Activated CD4-positive, alpha-beta T cell treated with anti-CD3 and anti-CD28 coated beads for 1 hour (primary cell): ENCODE measurements at regions not wholly inside any gene's neighbourhood (a gene's known extent, or its start where the extent isn't known, plus 50 kb on each side); places are given as distances from the start of the nearest gene placed in this dataset.
A peak's percentile ranks its signal among the peaks of the same experiment; 100 is the strongest.

Experiments
- DNase-seq: peaks from one replicate; pipeline ENCODE4 v3.0.0-alpha.2; 2020

GRCh38 chr1:96966536-96967138 lies 245.1 kb downstream of the PTBP2 start:
- DNase-seq = peak; percentile 52

DNA sequence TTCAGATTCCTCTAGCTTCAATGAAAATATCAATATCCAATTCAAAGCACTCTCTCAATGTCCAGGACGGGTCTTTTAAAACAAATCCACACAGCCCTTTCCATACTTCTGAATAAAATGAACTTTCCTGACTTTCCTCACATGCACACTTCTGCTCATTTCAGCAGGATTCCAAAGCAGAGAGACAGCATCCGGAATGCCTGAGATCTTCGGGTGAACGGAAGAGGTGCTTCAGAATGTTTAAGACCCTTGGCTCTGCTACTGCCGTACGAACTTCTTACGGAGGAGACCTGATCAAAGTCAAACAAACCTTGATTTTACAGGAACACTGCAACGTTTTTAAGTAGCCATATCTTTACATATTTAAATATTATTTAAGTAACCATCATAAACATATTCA lies 245.7 kb downstream of the PTBP2 start:
- no peak for DNase-seq

DNA sequence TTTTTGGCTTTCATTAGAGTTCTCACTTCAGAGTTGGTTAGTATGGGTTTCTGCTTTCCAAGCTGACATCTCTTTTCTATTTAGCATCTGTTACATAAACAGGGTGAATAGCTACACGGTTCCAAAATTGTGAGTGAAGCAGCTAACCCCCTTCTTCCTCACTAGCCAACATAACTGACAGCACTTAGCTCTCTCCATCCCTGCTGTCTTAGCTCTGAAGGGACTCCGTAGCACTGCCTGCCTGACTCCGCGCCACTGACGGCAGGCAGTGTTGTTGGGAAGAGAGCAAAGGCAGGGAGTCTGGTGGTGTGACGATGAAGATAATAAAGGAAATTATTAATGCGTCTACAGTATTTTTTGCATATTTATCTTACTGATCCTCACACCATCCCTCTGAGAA lies 247.0 kb downstream of the PTBP2 start:
- no peak for DNase-seq

DNA sequence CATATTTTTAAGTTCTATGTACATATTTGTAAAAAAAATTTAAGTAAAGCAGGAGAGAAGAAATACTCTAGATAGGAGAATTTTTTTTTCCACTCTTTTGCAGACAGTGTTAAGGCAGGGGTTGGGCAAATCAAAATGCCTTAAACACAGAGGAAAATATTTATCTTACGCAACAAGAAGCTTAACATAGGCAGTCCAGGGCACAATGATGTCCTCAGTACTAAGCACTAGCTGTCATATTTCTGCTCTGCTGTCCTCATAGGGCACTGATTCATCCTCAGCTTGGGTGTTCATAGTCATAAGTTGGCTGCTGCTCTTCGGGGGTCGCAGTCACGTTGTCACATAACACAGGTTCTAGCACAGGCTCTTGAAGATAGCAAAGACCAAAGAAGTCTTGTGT lies 247.4 kb downstream of the PTBP2 start:
- no peak for DNase-seq

DNA sequence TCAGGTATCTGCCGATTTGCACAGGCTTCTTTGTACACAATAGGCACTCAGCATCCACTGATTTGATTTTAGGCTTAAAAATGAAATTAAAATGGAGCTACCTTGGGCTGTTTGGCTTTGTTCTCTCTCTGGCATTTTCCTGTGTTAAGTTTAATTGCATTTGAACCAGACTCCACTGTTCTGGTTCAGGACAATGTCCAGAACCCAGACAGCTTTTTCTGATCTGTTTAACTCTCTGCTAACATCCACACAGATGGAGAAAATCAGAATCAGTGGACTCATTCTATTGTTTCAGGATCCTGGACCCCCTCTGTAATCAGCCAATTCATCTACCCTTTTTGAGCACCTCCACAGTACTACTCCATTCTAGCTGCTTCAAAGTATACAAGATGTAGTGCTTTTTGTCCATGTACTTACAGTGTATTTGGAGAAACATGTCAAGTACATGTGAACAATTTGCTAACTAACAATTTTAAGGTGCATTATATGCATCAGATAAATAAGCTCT lies 248.1 kb downstream of the PTBP2 start:
- DNase-seq = no peak

DNA sequence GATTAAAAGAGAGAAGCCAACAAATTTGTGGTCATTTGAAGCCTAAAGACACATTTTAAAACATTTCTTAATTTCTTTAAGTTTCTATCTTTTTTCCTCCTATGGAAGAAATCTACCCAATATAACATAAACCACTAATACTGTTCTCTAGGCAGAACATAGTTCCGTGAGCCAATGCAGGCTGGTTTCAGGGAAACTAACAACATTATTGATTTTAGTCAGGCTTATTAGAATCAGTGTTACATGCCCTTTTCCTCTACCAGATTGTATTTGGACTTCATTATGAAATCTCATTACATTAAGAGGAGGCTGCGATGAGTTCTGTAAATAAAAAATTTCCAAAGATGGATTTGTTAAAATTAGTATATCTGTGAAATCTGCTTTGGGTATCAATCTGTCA lies 249.9 kb downstream of the PTBP2 start:
- no peak for DNase-seq

GRCh38 chr1:96971849-96972602 lies 250.4 kb downstream of the PTBP2 start:
- no peak for DNase-seq

DNA sequence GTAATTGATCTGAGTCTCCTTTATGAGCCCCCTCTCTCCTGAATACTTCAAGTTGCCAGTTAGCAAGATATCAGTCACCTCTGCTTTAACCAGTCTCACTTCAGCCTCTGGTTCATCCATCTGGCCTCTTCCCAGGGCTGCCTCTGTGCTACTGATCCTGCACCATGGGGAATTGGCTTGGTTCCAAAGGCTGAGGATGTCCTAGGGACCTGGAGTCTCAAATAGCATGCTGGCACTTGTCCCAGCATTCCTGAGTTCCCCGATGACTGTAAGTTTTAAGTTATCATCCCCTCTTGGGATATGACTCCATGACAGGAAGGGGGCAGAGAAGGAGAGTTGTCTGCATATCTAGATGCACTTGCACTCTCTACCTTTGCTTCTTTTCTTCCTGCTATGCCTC lies 252.0 kb downstream of the PTBP2 start:
- no peak for DNase-seq

DNA sequence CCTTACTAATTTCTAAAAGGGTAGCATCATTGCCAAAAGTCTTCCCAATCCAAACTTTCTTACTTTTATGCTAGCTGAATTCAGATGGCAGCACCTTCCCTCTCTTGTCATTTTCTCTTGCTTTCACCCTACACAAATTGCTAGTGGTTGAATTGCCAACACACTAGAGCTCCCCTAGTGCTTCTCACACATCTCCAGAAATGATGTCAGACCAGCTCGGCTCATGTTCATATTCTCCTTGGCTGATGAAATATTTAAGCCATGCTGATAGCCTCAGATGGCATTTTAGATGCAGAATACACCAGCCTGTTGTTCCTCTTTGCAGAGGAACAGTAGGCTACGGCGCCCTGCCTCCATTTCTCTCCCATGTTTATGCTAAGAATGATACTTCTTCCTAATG lies 256.9 kb downstream of the PTBP2 start:
- no peak for DNase-seq

- no peak for DNase-seq
Observed at GRCh38 chr1:96978901-96979300, 257.3 kb downstream of the PTBP2 start.

DNA sequence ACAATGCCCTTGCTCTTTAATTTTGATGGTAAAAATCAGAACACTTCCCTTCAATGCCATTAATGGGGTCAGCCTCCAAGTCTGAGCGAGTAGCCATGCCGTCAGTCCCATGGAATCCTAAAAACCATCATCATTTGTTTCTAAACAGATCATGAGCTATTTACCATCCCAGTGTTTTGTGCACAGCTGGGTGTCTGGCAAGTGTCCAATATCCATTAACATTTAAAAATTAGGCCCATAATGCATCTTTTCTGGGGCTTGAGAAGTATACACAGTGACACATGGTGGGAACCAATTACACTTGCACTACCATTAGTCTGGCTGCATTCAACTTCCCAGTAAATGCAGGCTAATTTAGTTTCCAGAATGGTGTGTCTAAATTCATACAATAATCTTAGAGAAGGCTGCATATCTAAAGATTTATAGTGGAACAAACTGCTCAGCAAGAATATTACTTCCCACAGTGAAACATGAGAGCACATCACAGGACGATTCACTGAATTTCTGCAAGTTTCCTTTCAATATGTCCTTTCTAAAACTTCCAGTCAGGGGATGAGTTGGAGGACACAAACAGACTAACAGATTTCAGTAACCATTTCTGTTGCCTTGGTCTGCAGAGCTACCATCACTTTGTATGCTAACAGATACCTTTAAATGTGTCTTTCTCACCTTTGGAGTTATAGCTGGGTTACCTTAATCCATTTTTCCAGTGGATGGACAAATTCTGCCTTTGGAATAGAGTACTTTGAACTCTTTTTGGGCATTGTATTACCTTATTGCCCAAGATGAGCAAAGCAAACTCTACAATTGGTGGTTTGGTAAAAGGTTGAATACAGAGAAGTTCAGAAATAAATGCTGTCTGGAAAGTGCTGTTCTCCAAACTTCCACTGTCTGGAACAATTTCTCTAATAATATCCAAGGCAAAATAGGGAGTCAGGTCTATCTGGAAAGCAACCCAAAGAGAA lies 258.0 kb downstream of the PTBP2 start:
- no peak for DNase-seq

DNA sequence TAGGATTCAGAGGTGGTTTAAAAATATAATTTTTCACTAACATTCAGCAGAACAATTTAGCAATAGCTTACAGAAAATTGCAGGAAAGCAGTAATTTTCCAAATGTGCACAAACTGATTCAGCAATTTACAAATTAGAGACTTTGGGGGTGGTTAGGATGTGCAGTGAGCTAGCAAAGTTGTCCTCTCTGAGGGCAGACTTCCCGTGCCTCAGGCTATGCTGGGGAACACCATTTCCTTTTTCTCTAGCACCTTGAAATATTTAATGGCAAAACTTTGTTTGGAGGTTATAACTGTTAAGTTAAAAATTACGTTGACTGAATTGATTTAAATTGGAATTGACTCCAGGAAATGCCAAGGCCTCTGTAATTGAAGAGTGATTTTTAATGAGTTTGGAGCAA lies 258.9 kb downstream of the PTBP2 start:
- DNase-seq = no peak

GRCh38 chr1:96981181-96981580 lies 259.6 kb downstream of the PTBP2 start:
- no peak for DNase-seq

DNA sequence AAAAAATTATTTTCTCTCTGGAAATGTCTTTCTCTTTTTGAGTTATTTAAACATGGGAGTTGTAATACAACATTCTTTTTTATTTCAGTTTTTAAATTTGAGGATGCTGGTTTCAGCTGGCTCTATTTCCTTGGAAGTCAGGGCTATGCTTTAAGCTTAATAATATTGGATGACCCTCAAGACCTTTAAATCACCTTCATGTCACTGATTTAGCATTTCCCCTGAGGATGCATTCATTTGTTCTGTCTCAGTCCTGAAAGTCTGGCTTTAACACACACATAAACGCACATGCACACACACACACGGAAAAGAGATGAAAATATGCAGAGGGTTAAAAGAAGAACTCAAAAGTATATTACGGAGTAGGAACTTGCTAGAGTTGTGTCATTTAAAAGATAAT lies 260.5 kb downstream of the PTBP2 start:
- no peak for DNase-seq

GRCh38 chr1:96983866-96984265 lies 262.3 kb downstream of the PTBP2 start:
- DNase-seq = no peak

DNA sequence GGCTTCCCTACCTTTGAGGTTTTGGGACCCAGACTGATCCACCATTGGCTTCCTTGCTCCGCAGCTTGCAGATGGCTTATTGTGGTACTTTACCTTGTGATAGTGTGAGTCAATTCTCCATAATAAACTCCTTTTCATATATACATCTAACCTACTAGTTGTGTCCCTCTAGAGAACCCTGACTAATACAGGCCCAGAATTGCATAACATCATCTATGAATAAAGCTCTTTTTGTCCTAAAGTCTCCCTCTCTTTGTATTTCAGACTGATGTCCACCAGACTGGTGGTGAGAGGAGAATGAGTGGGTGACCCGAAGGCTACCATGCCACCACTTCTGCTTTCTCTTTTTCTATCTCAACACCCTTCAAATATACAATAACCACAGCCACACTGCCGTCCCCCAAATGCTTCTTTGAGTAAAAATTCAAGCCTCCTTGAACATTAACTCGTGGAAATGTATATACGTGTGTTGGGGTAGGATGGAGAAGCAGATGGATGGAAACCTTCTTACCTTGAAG lies 265.7 kb downstream of the PTBP2 start:
- DNase-seq = no peak

DNA sequence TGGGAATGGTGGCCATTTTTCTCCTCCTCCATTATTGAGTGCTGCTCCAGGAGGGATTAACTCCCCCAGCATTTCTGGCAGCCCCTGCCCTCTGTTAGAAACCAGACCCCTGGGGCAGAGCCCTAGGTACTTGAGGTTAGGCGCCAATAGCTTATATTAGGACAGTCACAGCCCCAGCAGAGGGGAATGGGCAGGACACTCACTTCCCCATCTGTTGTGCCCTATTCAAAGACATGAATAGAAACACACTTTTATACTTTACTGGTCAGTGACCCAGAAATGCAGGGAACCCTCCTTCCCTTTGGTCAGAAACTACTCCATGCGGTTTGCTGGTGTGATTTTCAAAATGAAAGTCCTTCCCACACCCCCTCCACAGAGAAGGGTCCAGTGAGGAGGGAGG lies 267.7 kb downstream of the PTBP2 start:
- no peak for DNase-seq

DNA sequence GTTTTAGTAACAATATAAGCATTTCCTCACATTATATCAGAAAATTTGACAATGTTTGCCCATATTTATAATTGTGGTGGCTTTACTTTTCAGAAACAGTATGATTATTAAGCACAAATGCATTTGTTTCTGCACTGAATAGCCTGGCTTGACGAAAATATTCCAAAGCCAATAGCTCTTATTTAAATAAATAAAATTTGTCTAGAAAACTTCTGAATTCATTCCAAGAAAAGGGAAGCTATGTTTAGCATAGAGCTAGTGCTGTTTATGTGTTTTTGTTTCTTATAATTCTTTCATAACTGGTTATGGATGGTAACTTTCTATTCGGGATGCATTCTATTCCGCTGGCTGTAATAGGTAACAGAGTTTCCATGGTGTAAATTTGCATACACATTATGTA lies 268.6 kb downstream of the PTBP2 start:
- no peak for DNase-seq

GRCh38 chr1:96991261-96991660 lies 269.7 kb downstream of the PTBP2 start:
- DNase-seq = no peak

GRCh38 chr1:96992871-96993270 lies 271.3 kb downstream of the PTBP2 start:
- no peak for DNase-seq

DNA sequence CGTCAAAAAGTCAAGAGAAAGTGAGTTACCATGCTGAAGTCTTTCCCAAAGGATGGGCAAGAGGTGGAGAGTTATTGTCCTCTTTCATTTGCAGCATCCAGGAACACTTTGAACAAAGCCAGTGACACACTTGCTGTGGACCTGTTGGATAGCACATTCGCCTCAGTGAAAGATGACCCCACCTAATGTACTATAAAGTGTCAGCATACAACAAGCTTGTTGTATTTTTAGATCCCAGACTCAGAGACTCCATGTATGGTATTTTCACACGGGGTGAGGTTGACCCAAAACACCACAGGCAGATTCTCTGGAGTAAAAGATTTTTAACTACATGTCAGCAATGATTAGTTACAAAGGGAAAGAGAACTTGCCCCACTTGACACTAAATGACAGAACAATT lies 273.8 kb downstream of the PTBP2 start:
- no peak for DNase-seq

GRCh38 chr1:96996001-96996400 lies 274.4 kb downstream of the PTBP2 start:
- DNase-seq = no peak

- no peak for DNase-seq
Observed at GRCh38 chr1:96997717-96998116, 276.1 kb downstream of the PTBP2 start.
